H1 (cell line): ENCODE measurements at regions not wholly inside any gene's neighbourhood (a gene's known extent, or its start where the extent isn't known, plus 50 kb on each side); places are given as distances from the start of the nearest gene placed in this dataset.

Source experiments
- CTCF ChIA-PET: fragments of 300-600 bp; sonication (Branson Sonifier 250); formaldehyde crosslinking; loops from one replicate; lab custom pipeline; 2021; ENCODE audit not compliant: partially characterized antibody; lab: Charles Lee
- POLR2A ChIA-PET: fragments of 300-600 bp; sonication (Branson Sonifier 250); formaldehyde crosslinking; loops from one replicate; lab custom pipeline; 2021; ENCODE audit warnings: inconsistent platforms; ENCODE audit not compliant: partially characterized antibody; lab: Charles Lee
- DNase-seq, 2 experiments: peaks; one replicate each; pipeline versions ENCODE4 v3.0.0 to v3.0.0-alpha.2; 2010 to 2022; ENCODE audit warnings: low spot score in 2 of 2, low read depth in 1 of 2, mixed read lengths in 1 of 2
- FAIRE-seq: peaks from 2 replicates; lab custom pipeline; 2011; peaks lifted over from hg19 to GRCh38; lab: Jason Lieb, UNC
- H2AFZ ChIP-seq: 2 replicates; pipeline ENCODE4 v1.8.1; 2012; ENCODE audit warnings: low read length, inconsistent platforms
- H2AK5ac ChIP-seq: 2 replicates; pipeline ENCODE4 v1.6.1; 2013; ENCODE audit warnings: low read depth, low read length
- H2BK120ac ChIP-seq: replicated peaks from 2 replicates; pipeline ENCODE3; 2013; ENCODE audit warnings: low read depth, low read length, inconsistent platforms
- H2BK12ac ChIP-seq: 2 replicates; pipeline ENCODE4 v1.6.1; 2013; ENCODE audit warnings: low read depth, low read length
- H2BK15ac ChIP-seq: 2 replicates; pipeline ENCODE4 v1.6.1; 2013; ENCODE audit warnings: low read length
- H2BK20ac ChIP-seq: 2 replicates; pipeline ENCODE4 v1.6.1; 2013; ENCODE audit warnings: low read length
- H2BK5ac ChIP-seq: 2 replicates; pipeline ENCODE4 v1.6.1; 2013; ENCODE audit warnings: low read depth, low read length
- H3K14ac ChIP-seq: 2 replicates; pipeline ENCODE4 v1.6.1; 2013; ENCODE audit warnings: inconsistent platforms; ENCODE audit not compliant: insufficient read length
- H3K18ac ChIP-seq: 2 replicates; pipeline ENCODE4 v1.6.1; 2013; ENCODE audit warnings: low read length; ENCODE audit errors: extremely low read depth
- H3K23ac ChIP-seq: 2 replicates; pipeline ENCODE4 v1.6.1; 2013; ENCODE audit warnings: inconsistent platforms; ENCODE audit not compliant: insufficient read length
- H3K23me2 ChIP-seq: 2 replicates; pipeline ENCODE4 v1.6.1; 2013; ENCODE audit warnings: low read depth, low read length
- H3K27ac ChIP-seq: 2 replicates; pipeline ENCODE4 v1.6.1; 2011; ENCODE audit warnings: low read depth, low read length, inconsistent platforms
- H3K27me3 ChIP-seq, 4 experiments: replicated peaks in 1 of 4; 1 replicate in 1 of 4; 2 replicates in 3 of 4; pipeline versions ENCODE4 v1.6.1 to v1.8.1; 2011 to 2013; ENCODE audit warnings: low read length in 3 of 4, mild to moderate bottlenecking in 3 of 4, inconsistent platforms in 2 of 4, mixed read lengths in 2 of 4, moderate library complexity in 1 of 4; ENCODE audit not compliant: control insufficient read depth in 3 of 4, insufficient read depth in 3 of 4; ENCODE audit errors: extremely low read depth in 1 of 4
- H3K36me3 ChIP-seq, 4 experiments: 2 replicates each; pipeline versions ENCODE4 v1.6.1 to v1.8.1; 2011 to 2013; ENCODE audit warnings: mild to moderate bottlenecking in 4 of 4, low read length in 3 of 4, moderate library complexity in 2 of 4, control low read depth in 1 of 4, inconsistent platforms in 1 of 4; ENCODE audit not compliant: insufficient read depth in 4 of 4, control insufficient read depth in 2 of 4
- H3K4ac ChIP-seq: replicated peaks from 2 replicates; pipeline ENCODE3; 2013; ENCODE audit warnings: low read length, low read depth, mixed read lengths, inconsistent platforms; ENCODE audit not compliant: insufficient read length
- H3K4me1 ChIP-seq, 4 experiments: replicated peaks in 1 of 4; 1 replicate in 1 of 4; 2 replicates in 3 of 4; pipeline versions ENCODE4 v1.6.1 to v1.8.1; 2011 to 2013; ENCODE audit warnings: low read length in 3 of 4, inconsistent platforms in 2 of 4, mixed read lengths in 1 of 4; ENCODE audit not compliant: insufficient read depth in 4 of 4, control insufficient read depth in 3 of 4
- H3K4me2 ChIP-seq, 2 experiments: 2 replicates each; pipeline versions ENCODE4 v1.6.1 to v1.8.1; 2011 to 2013; ENCODE audit warnings: low read depth in 2 of 2, low read length in 2 of 2, control low read depth in 1 of 2, inconsistent platforms in 1 of 2, mild to moderate bottlenecking in 1 of 2; ENCODE audit not compliant: insufficient read depth in 1 of 2
- H3K4me3 ChIP-seq, 4 experiments: fragments of 200-600, 300-600 bp in 1 of 4; sonication (generic), shearing (Covaris generic), sonication (Bioruptor Twin) in 1 of 4; 2 replicates each; pipeline versions ENCODE4 v1.5.1 to v1.8.1; 2011 to 2016; ENCODE audit warnings: low read length in 4 of 4, low read depth in 3 of 4, control low read depth in 2 of 4, inconsistent platforms in 2 of 4, mild to moderate bottlenecking in 2 of 4, mixed read lengths in 1 of 4, moderate library complexity in 1 of 4; ENCODE audit not compliant: insufficient read depth in 2 of 4; ENCODE audit errors: extremely low read depth in 1 of 4
- H3K56ac ChIP-seq: replicated peaks from 2 replicates; pipeline ENCODE3; 2013; ENCODE audit warnings: low read depth, mild to moderate bottlenecking, mixed read lengths, low read length, inconsistent platforms; ENCODE audit not compliant: insufficient read length
- H3K79me1 ChIP-seq: 2 replicates; pipeline ENCODE4 v1.6.1; 2013; ENCODE audit warnings: low read depth, low read length, control low read depth
- H3K79me2 ChIP-seq, 2 experiments: 2 replicates each; pipeline versions ENCODE4 v1.6.1 to v1.8.1; 2012 to 2013; ENCODE audit warnings: low read length in 2 of 2, mild to moderate bottlenecking in 2 of 2, inconsistent platforms in 1 of 2; ENCODE audit not compliant: insufficient read depth in 2 of 2, control insufficient read depth in 1 of 2
- H3K9ac ChIP-seq, 4 experiments: replicated peaks in 1 of 4; 1 replicate in 1 of 4; 2 replicates in 3 of 4; pipeline versions ENCODE4 v1.6.1 to v1.8.1; 2011 to 2013; ENCODE audit warnings: low read depth in 3 of 4, low read length in 3 of 4, control low read depth in 2 of 4, mild to moderate bottlenecking in 2 of 4, moderate library complexity in 2 of 4, inconsistent platforms in 1 of 4; ENCODE audit errors: extremely low read depth in 1 of 4
- H3K9me3 ChIP-seq, 2 experiments: 2 replicates each; pipeline versions ENCODE4 v1.6.1 to v1.8.1; 2012 to 2013; ENCODE audit warnings: mild to moderate bottlenecking in 2 of 2, moderate library complexity in 2 of 2, control low read depth in 1 of 2, inconsistent platforms in 1 of 2, low read depth in 1 of 2, low read length in 1 of 2, mixed read lengths in 1 of 2; ENCODE audit not compliant: insufficient read depth in 2 of 2
- H4K20me1 ChIP-seq, 2 experiments: replicated peaks in 1 of 2; 2 replicates each; pipeline versions ENCODE3 to v1.8.1; 2011 to 2013; ENCODE audit warnings: inconsistent platforms in 2 of 2, low read length in 2 of 2, mild to moderate bottlenecking in 1 of 2; ENCODE audit not compliant: insufficient read depth in 2 of 2, control insufficient read depth in 1 of 2
- H4K5ac ChIP-seq: 2 replicates; pipeline ENCODE4 v1.6.1; 2013; ENCODE audit warnings: low read length, low read depth, mixed read lengths, inconsistent platforms; ENCODE audit not compliant: insufficient read length
- H4K8ac ChIP-seq: 2 replicates; pipeline ENCODE4 v1.8.0; 2013; ENCODE audit warnings: mild to moderate bottlenecking, moderate library complexity, low read length, inconsistent platforms; ENCODE audit not compliant: insufficient read depth; ENCODE audit errors: extremely low read depth
- H4K91ac ChIP-seq: replicated peaks from 2 replicates; pipeline ENCODE3; 2013; ENCODE audit warnings: low read length, mixed read lengths, inconsistent platforms; ENCODE audit not compliant: insufficient read length
- KDM1A ChIP-seq: fragments of 200-600, 300-600 bp; sonication (generic); IDR thresholded peaks from 2 replicates; pipeline ENCODE4 v1.7.1; 2016; ENCODE audit warnings: mild to moderate bottlenecking, low read length, borderline replicate concordance
- MAFK ChIP-seq: IDR thresholded peaks from 2 replicates; pipeline ENCODE4 v1.6.1; 2012; ENCODE audit warnings: low read depth, mild to moderate bottlenecking, improper control_type of control experiment, low read length

DNA sequence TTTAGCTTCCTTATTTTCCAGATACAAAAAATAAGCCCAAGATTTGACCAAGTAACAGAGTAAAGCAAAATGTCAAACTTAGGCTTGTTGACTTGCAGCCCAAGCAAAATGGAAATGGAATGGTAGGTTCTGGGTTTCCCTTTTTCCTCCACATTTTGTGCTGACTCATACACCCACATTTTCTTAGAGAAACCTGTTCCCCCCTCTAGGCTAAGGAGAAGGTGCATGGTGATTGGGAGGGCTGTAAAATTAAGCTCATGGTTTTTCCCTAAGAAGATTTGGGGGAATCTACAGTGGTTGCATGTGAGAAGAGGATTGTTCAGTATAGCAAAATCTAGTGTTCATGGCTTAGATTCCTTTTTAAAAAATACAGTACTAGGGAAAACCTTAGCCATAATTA is 127.4 kb downstream of the ARL4A start:
- no peaks in the 10 kb centered on the region for H3K79me1 ChIP-seq
- H2AFZ ChIP-seq, result peak overlapping the region; percentile 92
- H3K79me2 ChIP-seq, result no peaks in the 10 kb centered on the region
- no peak overlapping the region for H3K4me3 ChIP-seq
- H3K9ac ChIP-seq, result no peak overlapping the region
- H3K23ac ChIP-seq, result no peak overlapping the region
- H3K27ac ChIP-seq, result no peak overlapping the region
- no peaks in the 10 kb centered on the region for H4K20me1 ChIP-seq
- H3K4me1 ChIP-seq, result peaks cover 0 to 3% (median 0%) of the 10 kb centered on the region in 4 experiments; a peak in 1 of 7 replicates
- H3K23me2 ChIP-seq, result no peaks in the 10 kb centered on the region
- no peak overlapping the region for H2AK5ac ChIP-seq
- H3K36me3 ChIP-seq, result no peaks in the 10 kb centered on the region
- H3K9me3 ChIP-seq, result no peaks in the 10 kb centered on the region
- no peak overlapping the region for H3K4me2 ChIP-seq
- no peak overlapping the region for H3K56ac ChIP-seq
- no peak overlapping the region for H4K8ac ChIP-seq
- H3K18ac ChIP-seq, result no peak overlapping the region
- H2BK5ac ChIP-seq, result no peak overlapping the region
- H4K5ac ChIP-seq, result no peak overlapping the region
- POLR2A ChIA-PET, result no interaction called here
- CTCF ChIA-PET, result interaction anchor here (0.5 to 1.8 kb wide), 2 partner anchors 13 to 340 kb away, joined by 4 read pairs; no protein-coding TSS in a partner anchor
- no peak overlapping the region for H3K14ac ChIP-seq
- no peak for DNase-seq
- no peak for FAIRE-seq
- no peak overlapping the region for H2BK20ac ChIP-seq
- H3K27me3 ChIP-seq, result no peaks in the 10 kb centered on the region
- H2BK120ac ChIP-seq, result no peak overlapping the region
- H4K91ac ChIP-seq, result no peak overlapping the region
- no peak overlapping the region for H2BK12ac ChIP-seq
- H2BK15ac ChIP-seq, result no peak overlapping the region
- TF ChIP-seq KDM1A, result no peak
- peak; percentile 60; the same call in 1 of the 2 replicates for TF ChIP-seq MAFK
- TF ChIP-seq, all 59 proteins: peak for 1
- no peak overlapping the region for H3K4ac ChIP-seq
